Smooth muscle cell (in vitro differentiated cells): ENCODE measurements at regions not wholly inside any gene's neighbourhood (a gene's known extent, or its start where the extent isn't known, plus 50 kb on each side); places are given as distances from the start of the nearest gene placed in this dataset.

ENCODE experiments used
- DNase-seq: peaks from one replicate; lab custom pipeline; 2025; ENCODE audit not compliant: unreplicated experiment; lab: John Stamatoyannopoulos, UW
- H2AFZ ChIP-seq: fragments of 200-600 bp; sonication (generic); 2 replicates; pipeline ENCODE4 v1.6.0; 2016; ENCODE audit warnings: antibody characterized with exemption, low read depth, mild to moderate bottlenecking
- H3F3A ChIP-seq: fragments of 200-600 bp; sonication (generic); 2 replicates; pipeline ENCODE4 v1.6.0; 2017; ENCODE audit warnings: antibody characterized with exemption, low read depth
- H3K27ac ChIP-seq: fragments of 200-600 bp; sonication (generic); 2 replicates; pipeline ENCODE4 v1.5.1; 2016; ENCODE audit warnings: low read depth, mild to moderate bottlenecking
- H3K27me3 ChIP-seq: fragments of 200-600 bp; sonication (generic); 2 replicates; pipeline ENCODE4 v1.6.1; 2016; ENCODE audit warnings: low read depth, mild to moderate bottlenecking
- H3K36me3 ChIP-seq: fragments of 200-600 bp; sonication (generic); 2 replicates; pipeline ENCODE4 v1.5.1; 2016; ENCODE audit warnings: low read depth
- H3K4me1 ChIP-seq: fragments of 200-600 bp; sonication (generic); 2 replicates; pipeline ENCODE4 v1.5.1; 2016; ENCODE audit warnings: low read depth
- H3K4me2 ChIP-seq: fragments of 200-600 bp; sonication (generic); 2 replicates; pipeline ENCODE4 v1.6.0; 2016; ENCODE audit warnings: mild to moderate bottlenecking
- H3K4me3 ChIP-seq: fragments of 200-600 bp; sonication (generic); 2 replicates; pipeline ENCODE4 v1.5.1; 2016; ENCODE audit warnings: mild to moderate bottlenecking
- H3K79me2 ChIP-seq: fragments of 200-600 bp; sonication (generic); 2 replicates; pipeline ENCODE4 v1.6.0; 2016; ENCODE audit warnings: low read depth, mild to moderate bottlenecking
- H3K9ac ChIP-seq: fragments of 200-600 bp; sonication (generic); 2 replicates; pipeline ENCODE4 v1.6.0; 2016; ENCODE audit warnings: low read depth
- H3K9me3 ChIP-seq: fragments of 200-600 bp; sonication (generic); replicated peaks from 2 replicates; pipeline ENCODE4 v1.5.1; 2016; ENCODE audit warnings: low read depth
- H4K20me1 ChIP-seq: fragments of 200-600 bp; sonication (generic); 2 replicates; pipeline ENCODE4 v1.6.0; 2016; ENCODE audit warnings: low read depth
- CTCF ChIP-seq: fragments of 200-600 bp; sonication (generic); IDR thresholded peaks from 2 replicates; pipeline ENCODE4 v1.5.1; 2017; ENCODE audit warnings: borderline replicate concordance, mild to moderate bottlenecking, antibody characterized with exemption; ENCODE audit not compliant: insufficient read depth, poor library complexity, severe bottlenecking
- WGBS: methylation state at CpG from one replicate; pipeline ENCODE4 v1.1.7; 2016; ENCODE audit warnings: low lambda C conversion rate; 5-methylcytosine and 5-hydroxymethylcytosine counted together

- Histone ChIP-seq H2AFZ (no peak overlapping the region), H4K20me1 (no peaks in the 10 kb centered on the region), H3K79me2 (no peaks in the 10 kb centered on the region), H3K27me3 (no peaks in the 10 kb centered on the region), H3K4me1 (no peaks in the 10 kb centered on the region), H3K4me2 (no peak overlapping the region), H3K36me3 (no peaks in the 10 kb centered on the region), H3K9me3 (no peaks in the 10 kb centered on the region), H3F3A (no peaks in the 10 kb centered on the region), H3K4me3 (no peak overlapping the region), H3K27ac (no peak overlapping the region), H3K9ac (no peak overlapping the region)
- WGBS = 92% methylated on average over 8 of the region's 8 CpGs
- TF ChIP-seq CTCF = no peak
- no peak for DNase-seq
Measured at GRCh38 chr7:67992287-67992686, 995.7 kb downstream of the TYW1 start.

GRCh38 chr7:68005992-68006391 lies 1009.4 kb downstream of the TYW1 start:
- H3K27me3 ChIP-seq = peaks cover 4% of the 10 kb centered on the region
- WGBS = 94% methylated on average over 6 of the region's 6 CpGs
- H4K20me1 ChIP-seq = no peaks in the 10 kb centered on the region
- no peaks in the 10 kb centered on the region for H3K79me2 ChIP-seq
- H2AFZ ChIP-seq = no peak overlapping the region
- DNase-seq = no peak
- no peaks in the 10 kb centered on the region for H3K36me3 ChIP-seq
- H3K9me3 ChIP-seq = no peaks in the 10 kb centered on the region
- H3K4me1 ChIP-seq = no peaks in the 10 kb centered on the region
- H3K4me2 ChIP-seq = no peak overlapping the region
- TF ChIP-seq CTCF = no peak
- no peaks in the 10 kb centered on the region for H3F3A ChIP-seq
- no peak overlapping the region for H3K4me3 ChIP-seq
- H3K9ac ChIP-seq = no peak overlapping the region
- no peak overlapping the region for H3K27ac ChIP-seq

- no peak overlapping the region for H2AFZ ChIP-seq
- no peak for TF ChIP-seq CTCF
- H3K27ac ChIP-seq = no peak overlapping the region
- H4K20me1 ChIP-seq = no peaks in the 10 kb centered on the region
- no peaks in the 10 kb centered on the region for H3K36me3 ChIP-seq
- DNase-seq = no peak
- H3K27me3 ChIP-seq = peaks cover 6% of the 10 kb centered on the region
- no peaks in the 10 kb centered on the region for H3F3A ChIP-seq
- H3K79me2 ChIP-seq = no peaks in the 10 kb centered on the region
- no peaks in the 10 kb centered on the region for H3K9me3 ChIP-seq
- H3K4me1 ChIP-seq = no peaks in the 10 kb centered on the region
- H3K9ac ChIP-seq = no peak overlapping the region
- H3K4me3 ChIP-seq = no peak overlapping the region
- no peak overlapping the region for H3K4me2 ChIP-seq
- 81% methylated on average over 2 of the region's 2 CpGs for WGBS
Measured at GRCh38 chr7:68006619-68007018, 1010.0 kb downstream of the TYW1 start.

- H2AFZ ChIP-seq = no peak overlapping the region
- no peaks in the 10 kb centered on the region for H3K36me3 ChIP-seq
- H3K4me1 ChIP-seq = no peaks in the 10 kb centered on the region
- H4K20me1 ChIP-seq = no peaks in the 10 kb centered on the region
- no peak overlapping the region for H3K27ac ChIP-seq
- 54% methylated on average over 4 of the region's 4 CpGs for WGBS
- peaks cover 6% of the 10 kb centered on the region for H3K27me3 ChIP-seq
- H3F3A ChIP-seq = no peaks in the 10 kb centered on the region
- H3K4me3 ChIP-seq = no peak overlapping the region
- TF ChIP-seq CTCF = no peak
- H3K9me3 ChIP-seq = no peaks in the 10 kb centered on the region
- no peak for DNase-seq
- H3K9ac ChIP-seq = no peak overlapping the region
- H3K79me2 ChIP-seq = no peaks in the 10 kb centered on the region
- no peak overlapping the region for H3K4me2 ChIP-seq
Measured at GRCh38 chr7:68009716-68010115, 1013.1 kb downstream of the TYW1 start.
